Effector CD8-positive, alpha-beta T cell (primary cell): ENCODE measurements at regions not wholly inside any gene's neighbourhood (a gene's known extent, or its start where the extent isn't known, plus 50 kb on each side); places are given as distances from the start of the nearest gene placed in this dataset.

Experiments used
- DNase-seq: peaks from one replicate; lab custom pipeline; 2025; lab: John Stamatoyannopoulos, UW

GRCh38 chr4:154088741-154089140, 299.9 kb upstream of the SFRP2 start:
- no peak for DNase-seq

GRCh38 chr4:154086247-154086646, 297.4 kb upstream of the SFRP2 start:
- DNase-seq: no peak

- no peak for DNase-seq
Measured at GRCh38 chr4:154084864-154085263, 296.0 kb upstream of the SFRP2 start.

- DNase-seq: no peak
Measured at GRCh38 chr4:154082760-154083535, 294.1 kb upstream of the SFRP2 start.

GRCh38 chr4:154081391-154081790, 292.5 kb upstream of the SFRP2 start:
- DNase-seq: no peak

- DNase-seq: no peak
Measured at GRCh38 chr4:154078504-154079350, 289.8 kb upstream of the SFRP2 start.

- DNase-seq: no peak
Measured at GRCh38 chr4:154076921-154077320, 288.0 kb upstream of the SFRP2 start.

- DNase-seq: no peak
Measured at GRCh38 chr4:154073107-154073822, 284.4 kb upstream of the SFRP2 start.

- DNase-seq: no peak
Measured at GRCh38 chr4:154067786-154068185, 278.9 kb upstream of the SFRP2 start.

- no peak for DNase-seq
Measured at GRCh38 chr4:154065368-154065767, 276.5 kb upstream of the SFRP2 start.

GRCh38 chr4:154064244-154064643, 275.4 kb upstream of the SFRP2 start:
- DNase-seq: no peak

GRCh38 chr4:154049457-154050181, 260.7 kb upstream of the SFRP2 start:
- DNase-seq: no peak

GRCh38 chr4:154047733-154048132, 258.9 kb upstream of the SFRP2 start:
- DNase-seq: no peak

- DNase-seq: no peak
Measured at GRCh38 chr4:154044742-154045485, 256.0 kb upstream of the SFRP2 start.

GRCh38 chr4:154044108-154044531, 255.2 kb upstream of the SFRP2 start:
- DNase-seq: no peak

- no peak for DNase-seq
Measured at GRCh38 chr4:154041640-154042039, 252.8 kb upstream of the SFRP2 start.

- DNase-seq: no peak
Measured at GRCh38 chr4:154039435-154040343, 250.8 kb upstream of the SFRP2 start.

GRCh38 chr4:154036856-154037255, 248.0 kb upstream of the SFRP2 start:
- no peak for DNase-seq

- DNase-seq: no peak
Measured at GRCh38 chr4:154035341-154035740, 246.5 kb upstream of the SFRP2 start.

GRCh38 chr4:154033921-154034320, 245.0 kb upstream of the SFRP2 start:
- no peak for DNase-seq
